ENCODE measurements at regions not wholly inside any gene's neighbourhood (a gene's known extent, or its start where the extent isn't known, plus 50 kb on each side); places are given as distances from the start of the nearest gene placed in this dataset.
"Not testable (repeated sequence)": the region's sequence is repeated elsewhere in the genome, so short reads cannot be mapped to it uniquely, and the experiment has no call there.

DNA sequence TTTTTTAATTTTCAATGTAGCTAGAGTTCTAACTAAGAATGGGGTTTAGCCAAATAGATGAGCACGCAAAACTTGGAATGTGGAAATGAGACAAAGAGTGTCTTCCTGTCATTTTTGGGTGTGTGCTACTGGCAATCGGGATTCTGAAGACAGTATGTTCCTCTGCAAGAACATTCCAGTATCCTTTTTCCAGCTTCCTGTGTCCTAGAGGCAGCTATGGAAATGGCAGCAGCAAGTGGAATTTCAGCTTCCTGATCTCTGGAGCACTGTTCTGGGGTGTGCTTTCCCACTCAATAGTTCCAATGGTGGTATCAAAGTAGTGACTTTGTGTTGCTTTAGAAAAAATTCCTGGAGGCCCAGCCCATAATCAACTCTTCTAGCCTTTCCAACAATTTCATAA, 642.9 kb upstream of the KCNMB2 start:
- DNase-seq (ENCODE audit: low read depth) = no peak

DNA sequence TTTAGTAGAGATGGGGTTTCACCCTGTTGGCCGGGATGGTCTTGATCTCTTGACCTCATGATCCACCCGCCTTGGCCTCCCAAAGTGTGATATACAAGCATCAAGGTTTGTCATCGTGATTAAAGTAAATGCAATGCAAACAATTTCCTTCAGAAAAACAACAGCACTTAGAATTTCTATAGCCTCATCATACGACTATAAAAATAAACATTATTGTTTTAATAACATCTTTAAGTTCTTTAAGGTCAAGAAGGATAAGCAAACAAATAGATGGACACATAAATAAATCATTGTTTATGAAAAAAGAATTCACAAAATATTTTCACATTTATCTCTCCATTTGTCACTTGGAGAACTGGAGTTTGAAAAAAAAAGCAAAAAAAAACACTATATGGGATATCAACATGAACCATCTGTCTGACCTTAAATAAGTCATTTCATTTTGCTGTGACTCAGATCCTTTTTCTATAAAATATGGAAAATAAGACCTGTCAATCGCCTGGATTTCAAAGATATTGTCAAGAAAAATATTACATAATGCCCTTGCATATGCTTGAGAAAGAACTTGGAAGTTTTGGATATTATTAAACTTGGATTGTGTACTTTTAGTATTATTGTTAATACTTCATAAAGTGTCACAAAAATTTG, 642.0 kb upstream of the KCNMB2 start:
- DNase-seq (ENCODE audit: low read depth) = no peak

DNA sequence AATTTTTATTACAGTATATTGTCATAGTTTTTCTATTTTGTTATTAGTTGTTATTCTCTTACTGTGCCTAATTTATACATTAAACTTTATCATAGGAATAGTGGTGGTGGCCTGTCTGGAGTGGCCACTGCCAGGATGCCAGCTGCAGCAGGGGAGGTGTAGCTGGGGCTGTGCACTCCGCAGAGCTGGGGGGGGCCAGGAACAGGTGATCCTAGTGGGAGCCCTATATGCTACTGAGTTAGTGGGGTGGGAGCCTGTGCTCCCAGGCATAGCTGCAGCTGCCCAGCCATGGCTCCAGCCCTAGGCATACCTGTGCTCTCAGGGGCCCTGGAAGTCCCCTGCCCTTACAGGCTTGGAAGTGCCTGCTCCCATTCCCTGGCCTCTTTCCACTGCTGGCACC, 638.1 kb upstream of the KCNMB2 start:
- DNase-seq (ENCODE audit: low read depth) = no peak

DNA sequence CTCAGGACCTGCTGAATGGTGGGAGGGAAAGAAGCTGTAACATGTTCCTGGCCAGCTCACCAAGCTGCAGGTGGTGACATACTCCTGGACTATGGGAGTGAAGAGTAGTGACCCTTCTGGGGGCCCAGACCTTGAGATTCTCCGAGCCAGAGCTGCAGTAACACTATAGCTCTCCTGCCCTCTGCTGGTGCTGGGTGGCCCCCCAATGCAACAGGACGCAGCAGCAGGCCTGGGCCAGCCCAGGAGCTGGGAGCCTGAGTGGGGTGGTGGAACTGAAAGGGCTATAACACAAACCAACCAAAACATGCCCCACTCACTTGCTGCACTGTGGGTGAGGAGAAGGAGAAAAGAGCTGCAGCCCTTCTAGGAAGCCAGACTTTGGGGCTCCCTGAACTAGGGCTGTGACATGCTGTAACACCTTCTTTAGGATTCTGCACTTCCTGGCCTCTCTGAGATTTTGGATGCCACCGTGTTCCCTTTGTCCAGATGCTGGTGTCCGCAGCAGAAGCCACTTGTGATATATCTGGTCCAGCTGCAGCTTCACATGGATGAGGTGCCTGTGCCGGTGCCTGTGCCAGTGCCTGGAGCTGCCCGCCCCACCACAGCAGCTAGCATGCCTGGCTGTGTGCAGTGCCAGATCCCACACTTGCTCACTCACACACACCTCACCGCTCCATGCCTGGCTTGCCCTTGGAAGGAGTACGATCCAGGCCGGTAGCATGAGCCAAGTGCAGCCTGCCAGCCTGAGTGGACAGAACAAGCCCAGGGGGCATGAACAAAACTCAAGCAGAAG, 636.8 kb upstream of the KCNMB2 start:
- DNase-seq (ENCODE audit: low read depth) = no peak

DNA sequence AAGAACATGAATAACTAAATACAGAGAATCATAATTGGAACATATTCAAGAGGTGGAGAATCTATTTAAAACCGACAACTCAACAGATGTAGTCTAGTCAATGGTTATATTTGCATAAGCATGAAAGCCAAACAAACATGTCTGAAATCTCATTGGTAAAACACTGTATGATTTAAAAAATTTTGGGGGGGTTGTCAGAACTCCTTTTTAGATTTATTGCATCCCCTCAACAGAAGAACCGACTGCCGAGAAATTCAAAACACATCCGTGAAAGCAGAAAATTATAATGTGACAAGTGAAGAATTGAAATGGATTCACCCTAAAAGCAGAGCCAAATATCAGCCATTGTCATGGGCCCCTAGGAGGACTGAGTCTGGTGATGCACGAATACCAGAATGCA, 633.4 kb upstream of the KCNMB2 start:
- no peak for DNase-seq (ENCODE audit: low read depth)

DNA sequence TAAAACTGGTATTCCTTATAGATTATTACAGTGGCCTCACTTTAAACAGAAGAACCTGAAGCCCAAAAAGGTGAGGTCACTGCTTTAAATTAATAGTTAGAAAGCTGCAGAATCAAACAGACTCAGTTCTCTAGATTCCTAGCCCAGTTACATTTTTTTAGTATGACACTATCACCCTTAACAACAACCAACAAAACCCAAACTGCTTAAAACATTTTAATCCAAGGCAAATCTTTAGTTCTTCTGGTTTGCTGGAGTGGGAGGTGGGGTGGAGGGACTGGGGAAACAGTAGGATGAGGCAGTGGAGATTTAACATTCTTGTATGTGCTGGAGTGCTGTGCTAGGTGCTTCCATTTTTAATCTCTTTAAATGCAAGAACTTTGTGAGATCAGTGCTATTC, 631.6 kb upstream of the KCNMB2 start:
- peak; percentile 5 for DNase-seq (ENCODE audit: low read depth)

DNA sequence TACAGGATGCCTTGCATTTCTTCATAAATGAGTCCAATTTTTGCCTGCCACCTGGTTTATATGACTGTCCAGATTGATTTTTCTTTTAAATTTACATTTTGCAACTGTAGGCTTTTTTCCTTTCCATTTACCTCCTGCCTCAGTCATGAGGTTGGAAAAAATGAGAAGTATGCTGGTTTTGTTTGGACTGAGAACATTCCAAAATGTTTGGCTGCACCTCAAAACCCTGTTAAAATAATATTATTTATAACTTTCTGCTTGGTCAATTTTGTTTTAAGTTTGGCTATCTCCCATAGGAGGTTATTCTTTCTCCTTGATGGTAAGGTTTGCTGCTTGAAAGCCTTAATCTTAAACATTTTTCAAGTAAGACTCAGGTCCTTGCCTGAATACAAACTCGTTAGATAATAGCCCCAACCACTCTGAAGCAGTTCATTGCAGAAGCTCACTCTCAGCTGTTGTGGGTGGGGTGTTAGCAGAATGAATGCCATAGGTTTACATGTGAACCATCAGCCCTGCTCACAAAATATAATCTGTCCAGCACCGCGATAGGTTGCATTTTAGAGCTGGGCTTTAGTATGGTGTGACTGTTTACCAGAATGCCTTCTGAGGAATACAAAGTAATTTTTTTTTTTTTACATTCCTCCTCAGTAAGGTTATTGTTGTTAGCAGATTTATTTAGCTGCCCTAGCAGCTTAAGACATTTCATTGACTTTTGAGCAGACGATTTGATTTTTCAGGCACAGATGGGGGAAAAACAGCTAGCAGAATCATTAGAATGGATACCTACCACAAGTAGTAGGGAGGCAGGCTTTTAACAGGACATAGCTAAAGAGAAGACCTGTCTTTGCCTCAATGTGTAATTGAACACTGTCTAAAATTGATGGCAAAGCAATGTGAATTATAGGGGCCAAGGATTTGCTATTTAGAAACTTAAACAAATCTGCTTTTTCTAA, 630.8 kb upstream of the KCNMB2 start:
- peak; percentile 54 for DNase-seq (ENCODE audit: low read depth)

DNA sequence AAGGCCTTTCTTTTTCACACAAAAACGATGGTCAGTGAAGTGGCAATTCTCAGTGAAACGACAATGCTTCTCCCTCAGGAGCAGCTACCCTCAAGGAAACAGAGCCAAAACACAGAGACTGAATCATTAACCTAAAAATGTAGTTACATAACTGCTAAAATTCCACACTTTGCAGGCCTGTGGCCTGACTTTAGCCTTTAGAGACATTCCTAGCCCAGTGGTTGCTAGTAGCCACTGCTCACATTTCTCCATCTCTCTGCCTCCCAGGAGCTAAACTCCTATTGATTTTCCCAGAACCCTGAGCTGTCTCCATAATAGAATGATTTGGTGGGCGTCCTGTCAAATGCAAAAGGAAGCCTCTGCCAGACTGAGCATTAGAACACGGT, 630.1 kb upstream of the KCNMB2 start:
- peak; percentile 82 for DNase-seq (ENCODE audit: low read depth)

DNA sequence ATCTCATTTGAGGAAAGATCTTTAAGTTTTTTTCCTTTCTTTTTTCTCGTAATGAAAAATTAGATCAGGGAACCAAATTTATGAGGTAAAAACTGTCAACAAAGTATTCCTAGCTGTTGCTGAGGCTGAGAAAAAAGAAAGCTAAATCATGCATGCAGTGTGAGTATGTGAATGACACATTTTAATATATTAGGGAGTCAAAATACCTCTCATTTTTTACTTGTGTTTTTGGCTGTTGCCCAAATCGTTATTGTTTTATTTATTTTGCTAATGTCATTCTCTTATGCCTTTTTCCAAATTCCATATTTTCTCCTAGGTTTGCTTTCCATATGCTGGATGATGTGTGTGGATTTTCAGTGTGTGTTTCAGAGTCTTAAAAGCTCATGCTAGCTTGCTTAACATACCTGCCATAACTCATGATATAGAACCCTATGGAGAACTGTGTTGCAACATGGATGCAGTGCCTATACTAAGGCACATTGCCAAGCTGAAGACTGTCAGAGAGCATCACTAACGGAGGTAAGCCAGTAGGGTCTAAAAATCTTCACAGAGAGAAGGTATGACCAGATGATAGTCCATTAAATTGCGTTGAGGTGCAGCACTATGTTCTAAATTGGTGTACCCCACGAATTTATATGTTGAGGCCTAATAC, 629.5 kb upstream of the KCNMB2 start:
- no peak for DNase-seq (ENCODE audit: low read depth)

DNA sequence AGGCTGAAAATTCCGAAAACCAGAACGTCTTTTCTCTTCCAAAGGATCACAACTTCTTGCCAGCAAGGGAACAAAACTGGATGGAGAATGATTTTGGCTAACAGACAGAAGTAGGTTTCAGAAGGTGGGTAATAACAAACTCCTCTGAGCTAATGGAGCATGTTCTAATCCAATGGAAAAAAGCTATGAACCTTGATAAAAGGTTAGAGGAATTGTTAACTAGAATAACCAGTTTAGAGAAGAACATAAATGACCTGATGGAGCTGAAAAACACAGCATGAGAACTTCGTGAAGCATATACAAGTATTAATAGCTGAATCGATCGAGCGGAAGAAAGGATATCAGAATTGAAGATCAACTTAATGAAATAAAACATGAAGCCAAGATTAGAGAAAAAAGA, 626.7 kb upstream of the KCNMB2 start:
- DNase-seq (ENCODE audit: low read depth) = not testable (repeated sequence)

DNA sequence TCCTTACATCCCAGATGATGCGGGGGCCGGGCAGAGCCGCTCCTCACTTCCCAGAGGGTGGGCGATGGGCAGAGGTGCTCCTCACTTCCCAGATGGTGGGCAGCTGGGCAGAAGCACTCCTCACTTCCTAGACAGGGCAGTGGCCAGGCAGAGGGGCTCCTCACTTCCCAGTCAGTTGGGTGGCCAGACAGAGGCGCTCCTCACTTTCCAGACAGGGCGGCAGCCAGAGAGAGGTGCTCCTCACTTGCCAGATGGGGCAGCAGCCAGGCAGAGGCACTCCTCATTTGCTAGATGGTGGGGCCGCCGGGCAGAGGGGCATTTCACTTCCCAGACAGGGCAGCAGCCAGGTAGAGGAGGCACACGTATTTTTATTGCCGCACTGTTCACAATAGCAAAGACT, 622.0 kb upstream of the KCNMB2 start:
- DNase-seq (ENCODE audit: low read depth) = no peak

DNA sequence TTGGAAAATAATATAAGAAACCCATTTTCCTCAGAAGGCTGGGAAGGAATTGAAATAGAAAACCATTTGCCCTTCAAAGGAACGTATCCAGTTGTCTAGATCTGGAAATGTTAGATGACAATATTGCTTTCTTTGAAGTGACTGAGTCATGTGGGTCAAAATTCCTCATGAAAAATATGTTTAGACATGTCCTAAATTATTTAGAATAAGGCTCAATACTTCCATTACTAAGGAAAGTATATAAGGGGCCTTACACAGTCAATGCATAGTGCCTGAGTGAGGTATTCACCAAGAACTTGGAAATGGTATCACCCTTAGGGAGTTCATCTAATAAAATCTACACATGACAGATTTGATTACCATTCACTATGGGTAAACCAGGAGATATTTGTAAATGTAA, 619.8 kb upstream of the KCNMB2 start:
- no peak for DNase-seq (ENCODE audit: low read depth)

DNA sequence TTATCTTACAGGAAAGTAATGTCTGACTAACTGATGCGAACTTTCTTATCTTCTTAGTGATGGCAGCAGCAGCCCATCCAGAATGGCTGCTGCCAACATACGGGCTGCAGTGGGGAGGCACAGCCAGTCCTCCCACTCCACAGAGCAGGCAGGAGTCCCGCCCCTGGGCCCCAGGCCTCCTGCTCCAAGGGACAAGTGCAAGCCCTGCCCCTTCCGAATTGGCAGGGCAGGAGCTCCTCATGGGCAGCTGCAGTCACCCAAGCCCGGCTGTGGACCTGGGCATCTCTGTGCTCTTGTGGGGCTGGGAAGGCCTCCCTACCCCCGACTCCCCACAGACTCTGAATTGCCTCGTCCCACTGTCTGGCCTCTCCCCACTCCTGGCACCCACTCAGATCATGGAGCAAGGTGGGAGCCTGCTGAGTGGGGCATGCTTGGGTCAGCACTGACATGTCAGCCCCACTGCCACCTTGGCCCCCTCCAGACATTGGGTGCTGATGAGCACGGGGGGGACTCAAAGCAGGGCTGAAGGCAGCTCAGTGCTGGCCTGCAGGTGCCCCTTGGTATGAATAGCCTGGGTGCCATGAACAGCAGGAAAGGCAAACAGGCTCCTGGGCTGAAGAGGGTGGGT, 618.9 kb upstream of the KCNMB2 start:
- DNase-seq (ENCODE audit: low read depth) = no peak

DNA sequence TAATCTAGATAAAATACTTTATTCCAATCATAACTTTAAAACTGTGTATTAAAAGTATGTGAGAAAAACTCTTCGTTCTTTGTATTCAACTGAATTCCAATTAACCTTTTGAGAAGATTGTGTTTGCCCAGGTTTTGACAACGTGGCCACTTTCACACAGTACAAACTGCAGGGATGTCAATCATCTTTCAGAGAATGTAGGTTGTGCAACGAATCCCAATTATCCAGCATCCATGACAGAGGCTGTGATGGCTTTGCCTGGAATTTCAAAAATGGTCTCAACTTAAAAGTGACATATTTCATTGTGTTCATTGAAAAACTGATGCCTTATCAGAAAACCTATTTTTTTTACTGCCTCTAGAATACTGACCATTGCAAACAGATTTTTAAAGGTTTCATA, 615.1 kb upstream of the KCNMB2 start:
- no peak for DNase-seq (ENCODE audit: low read depth)

DNA sequence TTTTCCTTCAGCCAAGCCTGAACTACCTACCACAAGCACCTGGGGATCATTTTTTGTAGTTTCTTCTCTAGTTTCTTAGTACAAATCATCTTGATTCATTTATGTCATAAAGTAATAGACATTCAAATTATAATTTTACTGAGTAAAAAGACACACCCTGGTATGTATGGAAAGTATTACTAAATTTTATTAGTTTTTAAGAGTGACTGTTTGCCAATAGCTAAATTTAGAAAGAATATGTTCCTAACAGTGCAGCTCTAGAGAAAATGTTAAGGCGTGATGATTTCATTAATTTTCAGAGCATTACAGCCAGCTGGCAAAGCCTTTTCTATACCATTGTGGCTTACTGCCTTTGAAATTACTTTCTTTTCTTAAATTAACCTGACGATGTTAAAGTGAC, 612.0 kb upstream of the KCNMB2 start:
- no peak for DNase-seq (ENCODE audit: low read depth)

DNA sequence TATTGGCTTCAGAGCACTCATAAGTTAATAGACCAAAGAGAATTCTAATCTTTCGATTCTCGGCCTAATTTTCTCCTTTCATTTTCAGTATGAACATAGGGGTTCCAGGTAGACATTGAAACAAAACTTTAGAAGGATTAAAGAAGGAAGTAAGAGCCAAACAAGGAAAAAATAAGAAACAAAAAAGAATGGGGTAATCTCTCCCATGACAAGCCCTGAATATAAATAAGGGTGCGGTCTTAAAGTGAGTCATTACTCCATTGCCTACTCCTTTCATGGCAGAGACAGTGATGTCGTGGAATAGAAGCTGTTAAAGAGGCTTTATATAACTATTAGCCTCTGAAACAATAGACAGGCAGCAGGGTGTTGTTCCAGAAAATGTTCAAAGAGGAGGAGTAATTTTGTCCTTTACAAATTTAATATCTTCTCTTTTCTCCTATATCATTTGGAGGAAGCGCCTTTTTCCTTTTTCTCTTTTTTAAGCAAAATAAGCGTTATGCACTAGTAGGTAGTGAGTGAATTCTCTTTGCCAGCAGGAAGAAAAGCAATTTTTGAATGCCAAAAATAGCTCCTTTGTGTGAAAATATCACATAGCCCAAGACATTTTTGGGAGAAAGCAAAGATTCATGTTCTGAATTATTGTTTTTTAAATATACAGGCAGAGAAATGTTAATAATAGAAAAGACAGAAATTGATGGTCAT, 607.9 kb upstream of the KCNMB2 start:
- DNase-seq (ENCODE audit: low read depth) = peak; percentile 63

DNA sequence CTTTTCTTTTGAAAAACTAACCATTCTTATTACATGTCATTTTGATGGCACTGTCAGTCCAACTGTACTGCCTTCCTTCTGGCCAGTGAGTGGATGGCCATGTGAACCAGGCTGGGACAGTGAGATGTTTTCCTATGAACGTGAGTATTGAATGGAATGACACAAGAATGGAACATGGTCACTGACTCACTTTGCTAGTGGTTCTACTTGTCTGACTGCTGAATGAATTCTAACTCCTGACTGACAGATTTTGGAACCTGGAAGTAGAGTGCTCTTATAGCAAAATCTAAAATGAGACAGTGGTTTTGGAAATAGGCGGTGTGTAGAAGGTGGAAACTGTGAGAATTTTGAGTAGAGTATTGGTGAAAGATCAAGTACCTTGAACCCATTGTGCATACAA, 606.9 kb upstream of the KCNMB2 start:
- DNase-seq (ENCODE audit: low read depth) = peak; percentile 6

DNA sequence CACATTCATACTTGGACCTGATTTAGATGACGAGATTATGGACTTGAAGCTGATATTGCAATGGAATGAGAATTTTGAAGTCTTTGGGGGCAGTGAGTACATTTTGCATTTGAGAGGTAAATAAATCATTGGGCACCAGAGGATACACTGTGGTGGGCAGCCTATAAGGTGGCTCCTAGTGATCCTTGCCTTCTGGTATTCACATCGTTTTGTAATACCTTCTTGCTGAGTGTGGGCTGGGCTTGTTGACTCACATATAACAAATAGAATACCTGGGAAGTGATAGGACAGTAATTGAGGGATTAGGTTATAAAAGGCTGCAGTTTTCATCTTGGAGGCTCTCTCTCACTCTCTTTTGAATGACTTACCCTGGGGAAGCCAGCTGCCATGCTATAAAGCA, 605.5 kb upstream of the KCNMB2 start:
- no peak for DNase-seq (ENCODE audit: low read depth)

DNA sequence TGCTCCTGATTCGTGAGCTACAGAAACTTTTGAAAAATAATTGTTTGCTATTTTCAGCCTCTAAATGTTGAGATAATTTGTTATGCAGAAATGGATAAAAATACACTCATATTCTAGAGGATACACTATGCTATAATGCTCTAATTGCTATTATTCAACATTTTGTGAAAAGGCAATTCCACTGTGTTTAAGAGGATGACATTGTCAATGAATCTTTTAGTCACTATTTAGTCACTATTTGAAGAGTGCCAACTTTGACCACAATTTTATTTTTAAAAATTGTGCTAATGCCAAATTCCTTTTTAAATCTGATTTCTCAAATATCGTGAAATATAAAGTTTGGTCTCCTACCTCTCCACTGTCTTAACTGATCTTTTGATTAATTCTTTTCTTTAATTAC, 604.9 kb upstream of the KCNMB2 start:
- DNase-seq (ENCODE audit: low read depth) = no peak

DNA sequence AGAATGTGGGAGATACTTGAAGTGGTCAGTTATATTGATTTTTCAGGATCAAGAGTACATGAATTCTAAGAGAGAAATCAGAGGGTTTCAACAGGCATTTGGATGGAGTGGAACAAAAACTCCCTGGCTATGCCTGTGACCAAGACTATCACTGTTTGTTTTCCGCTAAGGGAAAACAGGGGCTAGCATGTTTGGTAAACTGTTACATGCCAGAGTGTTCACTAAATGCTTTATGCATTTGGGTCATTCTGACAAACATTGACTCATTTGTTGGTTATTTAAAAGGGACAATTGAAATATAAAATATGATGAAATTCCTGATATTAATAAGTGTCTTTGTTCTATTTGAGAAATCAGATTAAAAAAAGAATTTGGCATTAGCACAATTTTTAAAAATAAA, 603.9 kb upstream of the KCNMB2 start:
- DNase-seq (ENCODE audit: low read depth) = no peak

Measured in RPMI7951 (cell line).